SK-N-SH (cell line): ENCODE measurements at regions not wholly inside any gene's neighbourhood (a gene's known extent, or its start where the extent isn't known, plus 50 kb on each side); places are given as distances from the start of the nearest gene placed in this dataset.

Source experiments
- CTCF ChIA-PET: fragments of 300-600, 350-600 bp; formaldehyde crosslinking; extraction: SDS; loops from one replicate; lab custom pipeline; 2021; lab: Yijun Ruan, JAX
- POLR2A ChIA-PET: fragments of 350-600 bp; sonication (Branson Sonifier 250); formaldehyde crosslinking; extraction: SDS; loops from one replicate; lab custom pipeline; 2020; ENCODE audit warnings: antibody characterized with exemption, inconsistent platforms; lab: Yijun Ruan, JAX
- DNase-seq: peaks from one replicate; pipeline ENCODE4 v3.0.0; 2012
- H2AFZ ChIP-seq: fragments of 200-600 bp; sonication (generic); 2 replicates; pipeline ENCODE4 v1.8.1; 2016; ENCODE audit warnings: antibody characterized with exemption, mild to moderate bottlenecking, low read depth
- H3F3A ChIP-seq: fragments of 200-600 bp; sonication (generic); replicated peaks from 2 replicates; pipeline ENCODE3; 2016; ENCODE audit warnings: antibody characterized with exemption, mild to moderate bottlenecking; ENCODE audit not compliant: insufficient read depth
- H3K27ac ChIP-seq, 2 experiments: fragments of 200-500 bp in 1 of 2; fragments of 200-600 bp in 1 of 2; sonication (Bioruptor generic) in 1 of 2; sonication (generic), shearing (Covaris generic) in 1 of 2; 2 replicates each; pipeline versions ENCODE4 v1.5.1 to v1.6.1; 2014 to 2016; ENCODE audit warnings: low read depth in 2 of 2, inconsistent platforms in 1 of 2, low read length in 1 of 2, mild to moderate bottlenecking in 1 of 2, mixed read lengths in 1 of 2
- H3K27me3 ChIP-seq: fragments of 200-600 bp; sonication (generic), shearing (Covaris generic); 2 replicates; pipeline ENCODE4 v1.6.1; 2016; ENCODE audit warnings: mixed run types; ENCODE audit not compliant: insufficient read depth
- H3K36me3 ChIP-seq, 2 experiments: fragments of 200-500 bp in 1 of 2; fragments of 200-600 bp in 1 of 2; sonication (Bioruptor generic) in 1 of 2; sonication (generic) in 1 of 2; replicated peaks in 1 of 2; 2 replicates each; pipeline versions ENCODE3 to v1.5.1; 2014 to 2016; ENCODE audit warnings: low read length in 1 of 2, mild to moderate bottlenecking in 1 of 2; ENCODE audit not compliant: insufficient read depth in 2 of 2, control insufficient read depth in 1 of 2
- H3K4me1 ChIP-seq, 2 experiments: fragments of 200-500 bp in 1 of 2; fragments of 200-600 bp in 1 of 2; sonication (Bioruptor generic) in 1 of 2; sonication (generic), shearing (Covaris generic) in 1 of 2; 2 replicates each; pipeline versions ENCODE4 v1.5.1 to v1.6.1; 2014 to 2016; ENCODE audit warnings: low read depth in 1 of 2, low read length in 1 of 2, mixed run types in 1 of 2; ENCODE audit not compliant: insufficient read depth in 2 of 2, control insufficient read depth in 1 of 2
- H3K4me2 ChIP-seq: fragments of 200-600 bp; sonication (generic), shearing (Covaris generic); 2 replicates; pipeline ENCODE4 v1.6.1; 2017; ENCODE audit warnings: mixed run types
- H3K4me3 ChIP-seq, 2 experiments: fragments of 200-500 bp in 1 of 2; fragments of 200-600 bp in 1 of 2; sonication (Bioruptor generic) in 1 of 2; sonication (generic), shearing (Covaris generic) in 1 of 2; 2 replicates each; pipeline versions ENCODE4 v1.5.1 to v1.8.1; 2014 to 2016; ENCODE audit warnings: low read depth in 2 of 2, inconsistent platforms in 1 of 2, low read length in 1 of 2, mild to moderate bottlenecking in 1 of 2, mixed read lengths in 1 of 2, moderate library complexity in 1 of 2
- H3K79me2 ChIP-seq: fragments of 200-600 bp; sonication (generic); 2 replicates; pipeline ENCODE4 v1.8.1; 2017; ENCODE audit warnings: mild to moderate bottlenecking; ENCODE audit not compliant: insufficient read depth
- H3K9ac ChIP-seq: fragments of 200-600 bp; sonication (generic); 2 replicates; pipeline ENCODE4 v1.6.1; 2017; ENCODE audit warnings: mixed run types
- H3K9me2 ChIP-seq: fragments of 200-600 bp; sonication (generic); 2 replicates; pipeline ENCODE4 v1.6.1; 2017; ENCODE audit warnings: mixed run types
- H3K9me3 ChIP-seq: fragments of 200-600 bp; sonication (generic); 2 replicates; pipeline ENCODE4 v1.6.1; 2017; ENCODE audit warnings: mixed run types, mild to moderate bottlenecking, moderate library complexity
- H4K20me1 ChIP-seq: fragments of 200-600 bp; sonication (generic); 2 replicates; pipeline ENCODE4 v1.6.1; 2017; ENCODE audit warnings: mild to moderate bottlenecking, mixed run types; ENCODE audit not compliant: insufficient read depth
- CHD2 ChIP-seq: fragments of 150-350 bp; IDR thresholded peaks from 2 replicates; pipeline ENCODE4 v1.6.1; 2018; ENCODE audit warnings: low read length; ENCODE audit not compliant: partially characterized antibody
- ELF1 ChIP-seq: IDR thresholded peaks from 2 replicates; pipeline ENCODE4 v1.4.0; 2012
- EZH2phosphoT487 ChIP-seq: fragments of 200-600 bp; sonication (generic); IDR thresholded peaks from 2 replicates; pipeline ENCODE4 v1.6.1; 2017; ENCODE audit warnings: low read depth, mixed run types, mild to moderate bottlenecking, antibody characterized with exemption, moderate library complexity, borderline replicate concordance
- FOXM1 ChIP-seq: IDR thresholded peaks from 2 replicates; pipeline ENCODE4 v1.4.0; 2012; ENCODE audit warnings: low read depth, mild to moderate bottlenecking
- JUND ChIP-seq: IDR thresholded peaks from 2 replicates; pipeline ENCODE4 v1.4.0; 2012
- MEF2A ChIP-seq: IDR thresholded peaks from 2 replicates; pipeline ENCODE4 v1.4.0; 2012; ENCODE audit warnings: low read depth, borderline replicate concordance
- NFIC ChIP-seq: IDR thresholded peaks from 2 replicates; pipeline ENCODE4 v1.4.0; 2012; ENCODE audit warnings: borderline replicate concordance
- RAD21 ChIP-seq: IDR thresholded peaks from 2 replicates; pipeline ENCODE4 v1.6.1; 2012; ENCODE audit warnings: mild to moderate bottlenecking, low read length
- RCOR1 ChIP-seq: fragments of 150-350 bp; IDR thresholded peaks from 2 replicates; pipeline ENCODE4 v1.6.1; 2017; ENCODE audit warnings: antibody characterized with exemption, low read length
- REST ChIP-seq: IDR thresholded peaks from 2 replicates; pipeline ENCODE4 v1.6.1; 2012; ENCODE audit warnings: mild to moderate bottlenecking, low read depth, low read length, moderate library complexity
- RFX5 ChIP-seq: IDR thresholded peaks from 2 replicates; pipeline ENCODE4 v1.6.1; 2012; ENCODE audit warnings: mild to moderate bottlenecking, improper control_type of control experiment, low read length
- SIN3A ChIP-seq: IDR thresholded peaks from 2 replicates; pipeline ENCODE4 v1.6.1; 2012; ENCODE audit warnings: low read depth, mild to moderate bottlenecking, low read length, moderate library complexity, borderline replicate concordance
- SMC3 ChIP-seq: IDR thresholded peaks from 2 replicates; pipeline ENCODE4 v1.6.1; 2012; ENCODE audit warnings: low read depth, low read length, improper control_type of control experiment
- TCF12 ChIP-seq: IDR thresholded peaks from 2 replicates; pipeline ENCODE4 v1.4.0; 2012
- USF2 ChIP-seq: fragments of 150-350 bp; IDR thresholded peaks from 2 replicates; pipeline ENCODE4 v1.6.1; 2017; ENCODE audit warnings: antibody characterized with exemption, low read length, low read depth, borderline replicate concordance
- ZBTB33 ChIP-seq: IDR thresholded peaks from 2 replicates; pipeline ENCODE4 v1.4.0; 2012; ENCODE audit warnings: low read depth, borderline replicate concordance
- WGBS: methylation state at CpG from one replicate; pipeline ENCODE4 v1.1.6; 2017; ENCODE audit warnings: low lambda C conversion rate; 5-methylcytosine and 5-hydroxymethylcytosine counted together

GRCh38 chr1:242651817-242652216 is 127.3 kb upstream of the PLD5 start:
- no peak overlapping the region for H3K9ac ChIP-seq
- H4K20me1 ChIP-seq = no peaks in the 10 kb centered on the region
- H3K4me3 ChIP-seq = no peak overlapping the region
- no peak overlapping the region for H3K4me2 ChIP-seq
- H3F3A ChIP-seq = no peaks in the 10 kb centered on the region
- H2AFZ ChIP-seq = no peak overlapping the region
- no peaks in the 10 kb centered on the region for H3K36me3 ChIP-seq
- 23% methylated on average over 5 of the region's 5 CpGs for WGBS
- ChIA-PET POLR2A (no interaction called here), CTCF (interaction anchor here (1.4 kb wide), 1 partner anchor 10 kb away, joined by 4 read pairs; no protein-coding TSS in a partner anchor)
- no peak overlapping the region for H3K27ac ChIP-seq
- no peaks in the 10 kb centered on the region for H3K9me3 ChIP-seq
- H3K4me1 ChIP-seq = no peaks in the 10 kb centered on the region
- TF ChIP-seq TCF12 (no peak), RAD21 (peak; percentile 25; the same call in 1 of the 2 replicates)
- no peak for DNase-seq
- H3K79me2 ChIP-seq = no peaks in the 10 kb centered on the region
- H3K9me2 ChIP-seq = no peaks in the 10 kb centered on the region
- H3K27me3 ChIP-seq = no peaks in the 10 kb centered on the region

- Histone ChIP-seq H3K36me3 (no peaks in the 10 kb centered on the region), H2AFZ (no peak overlapping the region), H4K20me1 (no peaks in the 10 kb centered on the region), H3K4me3 (no peak overlapping the region), H3K4me2 (no peak overlapping the region), H3K27ac (no peak overlapping the region), H3K79me2 (no peaks in the 10 kb centered on the region), H3F3A (no peaks in the 10 kb centered on the region), H3K9me3 (no peaks in the 10 kb centered on the region), H3K9me2 (no peaks in the 10 kb centered on the region), H3K27me3 (no peaks in the 10 kb centered on the region), H3K9ac (no peak overlapping the region), H3K4me1 (peaks cover 0 to 2% of the 10 kb centered on the region in 2 experiments; a peak in 2 of 4 replicates)
- ChIA-PET POLR2A (no interaction called here), CTCF (interaction anchor here (1.4 kb wide), 1 partner anchor 10 kb away, joined by 4 read pairs; no protein-coding TSS in a partner anchor)
- DNase-seq = no peak
- no peak for TF ChIP-seq ZBTB33
- TF ChIP-seq ELF1 = no peak
- TF ChIP-seq SIN3A = no peak
- TF ChIP-seq SMC3 = no peak
- TF ChIP-seq USF2 = no peak
- no peak for TF ChIP-seq CHD2
- TF ChIP-seq EZH2phosphoT487 = no peak
- 21% methylated on average over 3 of the region's 3 CpGs for WGBS
These were observed 117.0 kb upstream of the PLD5 start for GRCh38 chr1:242641461-242641860.

- H3K9me2 ChIP-seq = no peaks in the 10 kb centered on the region
- DNase-seq = no peak
- no peaks in the 10 kb centered on the region for H3F3A ChIP-seq
- H4K20me1 ChIP-seq = no peaks in the 10 kb centered on the region
- ChIA-PET POLR2A (no interaction called here), CTCF (no interaction called here)
- H2AFZ ChIP-seq = no peak overlapping the region
- peaks cover 0 to 2% of the 10 kb centered on the region in 2 experiments; a peak in 2 of 4 replicates for H3K4me1 ChIP-seq
- no peaks in the 10 kb centered on the region for H3K9me3 ChIP-seq
- H3K9ac ChIP-seq = no peak overlapping the region
- H3K36me3 ChIP-seq = no peaks in the 10 kb centered on the region
- no peak overlapping the region for H3K4me3 ChIP-seq
- 62% methylated on average over 5 of the region's 5 CpGs for WGBS
- H3K27me3 ChIP-seq = no peaks in the 10 kb centered on the region
- no peak overlapping the region for H3K27ac ChIP-seq
- no peak overlapping the region for H3K4me2 ChIP-seq
- no peaks in the 10 kb centered on the region for H3K79me2 ChIP-seq
- TF ChIP-seq FOXM1 = no peak
- no peak for TF ChIP-seq RFX5
- TF ChIP-seq EZH2phosphoT487 = no peak
- TF ChIP-seq RAD21 = no peak
- no peak for TF ChIP-seq RCOR1
- no peak for TF ChIP-seq CHD2
- TF ChIP-seq MEF2A = no peak
- no peak for TF ChIP-seq REST
- TF ChIP-seq JUND = no peak
- TF ChIP-seq NFIC = no peak
These were observed 114.6 kb upstream of the PLD5 start for GRCh38 chr1:242639104-242639503.
